ENCODE measurements at regions not wholly inside any gene's neighbourhood (a gene's known extent, or its start where the extent isn't known, plus 50 kb on each side); places are given as distances from the start of the nearest gene placed in this dataset.

GRCh38 chr16:51326131-51326856, 175.2 kb upstream of the SALL1 start:
- peak; percentile 79 for DNase-seq (ENCODE audit: low spot score)

- no peak for DNase-seq (ENCODE audit: low spot score)
Measured at GRCh38 chr16:51321251-51321650, 170.2 kb upstream of the SALL1 start.

DNA sequence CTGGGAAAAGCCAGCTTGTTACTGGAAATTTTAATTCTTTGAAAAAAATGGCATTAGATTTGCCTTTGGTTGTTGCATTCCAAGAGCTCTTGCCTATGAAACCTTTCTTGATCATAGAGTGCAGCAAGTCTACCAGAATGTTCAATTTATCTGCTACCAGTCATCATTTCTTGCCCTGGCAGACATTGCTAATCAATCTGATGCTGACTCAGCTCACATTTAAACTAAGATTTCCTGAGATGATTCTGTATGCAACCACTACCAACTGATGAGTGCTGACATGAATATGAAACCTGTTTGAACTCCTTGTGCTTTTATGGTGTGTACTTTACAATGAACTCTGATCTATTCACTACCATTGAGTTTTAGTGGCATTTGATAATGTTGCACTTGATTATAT, 166.5 kb upstream of the SALL1 start:
- no peak for DNase-seq (ENCODE audit: low spot score)

GRCh38 chr16:51313198-51313597, 162.1 kb upstream of the SALL1 start:
- no peak for DNase-seq (ENCODE audit: low spot score)

DNA sequence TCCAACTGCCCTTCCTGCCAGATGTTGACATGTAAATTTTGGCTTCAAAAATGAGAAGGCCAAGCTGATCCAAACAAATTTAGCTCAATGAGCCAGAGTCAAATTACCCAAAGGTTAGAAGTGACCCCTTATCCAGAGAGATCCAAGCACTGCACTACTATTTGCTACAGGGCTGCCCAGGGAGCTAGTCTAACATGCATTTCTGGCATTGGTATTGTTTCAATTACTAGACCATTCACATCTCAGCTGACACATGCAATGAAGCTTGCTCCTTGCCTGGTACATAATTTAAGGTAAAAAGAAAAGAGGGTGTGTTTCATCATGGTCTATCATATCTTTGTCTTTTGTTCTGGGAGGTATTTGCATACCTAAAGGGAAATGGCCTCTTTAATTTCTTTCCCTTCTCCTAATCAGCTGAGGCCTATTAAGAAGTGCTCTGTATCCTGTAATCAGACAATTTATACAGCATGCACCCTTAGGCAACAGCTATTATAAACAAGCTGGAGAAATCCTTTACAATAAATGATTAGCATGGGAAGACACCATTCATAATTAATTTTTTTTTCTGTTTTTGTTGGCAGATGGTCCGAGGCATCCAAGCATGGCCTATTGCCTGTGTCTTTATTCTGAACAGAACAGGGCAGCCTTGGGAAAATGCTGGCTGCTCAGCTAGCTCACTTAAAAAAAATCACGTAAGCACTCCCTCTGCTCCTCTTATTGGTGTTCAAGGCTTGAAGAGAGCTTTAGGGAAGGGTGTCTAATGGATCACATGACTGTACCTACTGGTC, 161.5 kb upstream of the SALL1 start:
- DNase-seq (ENCODE audit: low spot score): no peak

GRCh38 chr16:51310159-51310558, 159.1 kb upstream of the SALL1 start:
- DNase-seq (ENCODE audit: low spot score): no peak

GRCh38 chr16:51306886-51307595, 156.0 kb upstream of the SALL1 start:
- no peak for DNase-seq (ENCODE audit: low spot score)

GRCh38 chr16:51306116-51306515, 155.0 kb upstream of the SALL1 start:
- DNase-seq (ENCODE audit: low spot score): no peak

- DNase-seq (ENCODE audit: low spot score): no peak
Measured at GRCh38 chr16:51305337-51305736, 154.3 kb upstream of the SALL1 start.

DNA sequence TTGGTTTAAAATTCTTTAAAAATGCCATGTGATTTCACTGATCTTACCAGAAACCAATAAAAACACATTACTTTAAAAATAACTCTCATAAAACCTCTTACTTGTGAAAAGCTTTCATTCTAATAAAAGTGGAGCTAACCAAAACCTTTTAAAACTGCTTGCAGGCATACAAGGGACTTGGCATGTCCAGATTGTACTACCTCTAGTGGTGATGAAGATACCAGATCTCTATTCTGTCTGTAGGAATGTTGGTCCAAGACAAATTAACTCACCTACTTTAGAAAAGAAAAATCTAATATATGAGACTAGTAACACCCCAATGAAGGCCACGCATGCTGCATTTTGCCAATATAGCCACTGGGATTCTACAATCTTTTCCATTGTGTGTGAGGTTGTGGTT, 151.0 kb upstream of the SALL1 start:
- DNase-seq (ENCODE audit: low spot score): no peak

DNA sequence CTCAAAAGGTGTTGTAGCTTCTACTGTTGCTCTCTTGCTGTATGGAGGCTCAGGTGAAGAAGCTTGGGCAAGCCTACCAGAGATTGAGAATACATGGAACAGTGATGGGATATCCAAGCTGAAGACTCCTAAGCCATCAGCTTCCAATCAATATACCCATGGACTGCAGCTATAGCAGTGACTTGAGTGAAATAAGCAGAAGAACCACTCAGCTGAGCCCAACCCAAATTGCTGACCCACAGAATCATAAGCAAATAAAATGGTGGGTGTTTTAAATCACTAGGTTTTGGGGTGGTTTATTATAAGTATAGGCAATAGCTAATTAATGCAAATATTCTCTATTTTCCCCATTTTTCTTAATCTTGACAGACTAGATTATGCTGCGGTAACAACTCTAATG, 147.7 kb upstream of the SALL1 start:
- no peak for DNase-seq (ENCODE audit: low spot score)

DNA sequence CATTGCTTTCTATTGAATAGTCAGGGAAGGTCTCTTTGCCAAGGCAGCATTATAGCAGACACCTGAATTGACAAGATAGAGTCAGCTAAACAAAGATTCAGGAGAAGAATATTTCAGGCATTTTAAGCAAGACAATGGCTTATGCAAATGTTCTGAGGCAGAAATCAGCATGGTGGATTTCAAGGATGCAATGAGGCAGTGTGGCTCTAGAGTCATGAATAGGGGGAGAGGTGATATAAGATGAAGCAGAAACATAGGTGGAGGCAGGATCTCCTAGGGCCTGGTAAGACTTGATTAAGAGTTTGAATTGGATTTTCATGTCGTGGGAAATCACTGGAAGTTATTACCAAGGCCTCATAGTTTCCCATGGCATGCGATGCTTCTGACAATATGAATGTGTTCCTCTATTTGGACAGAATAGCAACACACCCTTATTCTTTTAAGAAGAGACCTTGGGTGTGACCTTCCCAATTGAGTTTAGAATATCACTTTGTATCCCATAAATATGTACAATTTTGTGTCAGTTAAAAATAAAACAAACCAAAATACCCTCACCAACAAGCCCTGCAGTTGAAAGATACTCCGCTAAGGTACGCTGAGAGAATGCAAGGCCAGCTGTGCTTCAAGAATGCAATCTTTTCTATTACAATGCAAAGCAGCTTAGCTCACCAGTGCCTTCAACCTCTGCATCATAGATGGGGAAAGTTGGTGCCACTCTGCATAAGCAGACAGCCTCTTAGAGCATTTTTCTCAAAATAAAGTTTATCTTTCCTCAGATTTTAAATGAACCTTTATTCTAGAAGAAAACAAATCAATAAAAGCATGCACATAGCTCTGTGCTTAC, 139.6 kb upstream of the SALL1 start:
- DNase-seq (ENCODE audit: low spot score): no peak

GRCh38 chr16:51289336-51289735, 138.3 kb upstream of the SALL1 start:
- no peak for DNase-seq (ENCODE audit: low spot score)

DNA sequence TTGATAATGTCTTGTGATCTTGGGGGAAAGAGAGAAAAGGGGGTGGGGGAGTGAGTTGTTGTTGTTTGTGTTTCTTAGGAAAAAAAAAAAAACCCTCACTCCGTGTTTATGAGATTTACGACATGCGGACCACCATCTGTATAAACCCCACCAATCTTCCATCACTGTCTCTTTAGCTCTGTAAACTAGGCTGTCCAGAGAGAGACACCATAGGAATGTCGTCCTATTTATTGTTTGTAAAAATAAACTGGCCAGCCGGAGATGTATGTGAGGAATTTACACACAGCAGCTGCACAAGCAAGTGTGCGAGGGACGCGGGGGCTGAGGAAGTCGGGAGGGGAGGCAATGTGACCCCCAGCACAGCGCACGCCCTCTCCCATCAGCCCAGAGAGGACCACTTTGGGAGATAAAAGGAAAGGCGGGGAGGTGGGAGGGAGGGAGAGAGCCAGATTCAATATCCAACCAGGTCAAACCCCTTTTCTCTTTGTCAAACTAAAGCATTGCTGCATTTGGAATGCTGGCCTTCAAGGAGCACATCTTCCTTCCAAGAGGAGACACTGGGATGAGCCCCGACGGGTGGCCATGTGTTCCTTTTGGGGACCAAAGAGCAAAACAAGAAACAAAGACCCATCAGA, 136.2 kb upstream of the SALL1 start:
- no peak for DNase-seq (ENCODE audit: low spot score)

DNA sequence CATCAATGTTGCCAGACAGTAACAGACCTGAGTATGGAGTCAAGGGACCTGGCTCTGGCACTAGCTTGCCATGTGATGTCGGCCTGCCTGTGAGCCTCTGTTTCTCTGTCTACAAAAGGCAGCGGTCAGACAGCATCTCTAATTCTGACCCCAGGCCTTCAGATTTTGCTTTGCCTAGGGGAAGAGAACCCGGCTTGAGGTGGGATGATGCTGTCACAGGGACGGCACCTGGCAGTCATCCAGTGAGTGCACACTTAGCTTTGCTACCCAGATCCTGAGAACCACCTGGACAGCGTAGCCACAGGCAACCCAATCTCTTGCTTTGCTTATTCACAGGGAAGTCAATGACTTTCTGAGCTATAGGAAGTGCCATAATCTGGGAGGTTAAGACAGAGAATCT, 135.2 kb upstream of the SALL1 start:
- DNase-seq (ENCODE audit: low spot score): no peak

GRCh38 chr16:51276336-51276735, 125.3 kb upstream of the SALL1 start:
- DNase-seq (ENCODE audit: low spot score): peak; percentile 40

DNA sequence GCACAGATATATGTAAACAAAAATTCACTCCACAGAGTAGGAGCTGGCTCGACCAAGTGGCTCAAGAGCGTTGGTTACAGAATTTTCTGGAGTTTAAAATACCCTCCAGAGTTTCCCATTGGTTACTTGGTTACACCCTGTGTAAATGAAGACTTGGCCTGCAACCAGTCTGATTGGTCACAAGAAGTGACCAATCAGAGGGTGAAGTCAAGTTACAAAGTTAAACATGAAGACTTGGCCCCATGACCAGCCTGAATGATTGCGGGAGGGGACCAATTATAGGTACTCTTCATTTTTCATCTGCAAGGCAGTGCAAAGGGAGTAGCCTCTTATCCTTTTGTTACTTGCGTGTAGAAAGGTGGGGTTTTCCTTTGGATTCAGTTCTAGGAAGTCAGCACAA, 121.3 kb upstream of the SALL1 start:
- no peak for DNase-seq (ENCODE audit: low spot score)

DNA sequence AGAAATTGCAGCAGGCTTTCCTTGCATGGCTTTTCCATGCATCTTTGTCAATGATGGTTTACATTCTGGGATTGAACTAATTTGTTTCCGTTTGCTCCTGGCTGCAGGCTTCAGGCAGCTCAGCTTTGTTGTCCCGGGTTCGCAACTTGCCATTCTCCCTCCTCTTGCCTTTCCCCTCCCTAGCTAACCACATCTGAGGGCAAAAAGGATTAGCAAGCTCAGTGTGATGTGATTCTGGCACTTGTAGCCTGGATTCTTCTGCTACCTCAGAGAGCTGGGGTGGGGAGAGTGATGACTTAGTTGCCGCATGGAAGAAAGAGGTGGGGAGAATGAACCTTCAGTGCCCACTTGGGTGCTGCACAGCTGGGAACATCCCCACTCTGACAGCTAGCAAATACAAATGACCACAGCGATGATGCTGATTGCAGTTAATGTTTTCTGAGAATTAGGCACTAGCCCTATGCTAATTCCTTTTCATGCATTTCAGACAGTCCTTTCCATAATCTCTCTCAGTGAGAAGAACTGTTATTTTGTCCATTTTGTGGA, 120.2 kb upstream of the SALL1 start:
- DNase-seq (ENCODE audit: low spot score): no peak

GRCh38 chr16:51268237-51268636, 117.2 kb upstream of the SALL1 start:
- DNase-seq (ENCODE audit: low spot score): peak; percentile 56

- no peak for DNase-seq (ENCODE audit: low spot score)
Measured at GRCh38 chr16:51267681-51268080, 116.6 kb upstream of the SALL1 start.

GRCh38 chr16:51262428-51262827, 111.4 kb upstream of the SALL1 start:
- DNase-seq (ENCODE audit: low spot score): no peak
